Muscle layer of colon (tissue), 2 donors: ENCODE measurements at regions not wholly inside any gene's neighbourhood (a gene's known extent, or its start where the extent isn't known, plus 50 kb on each side); places are given as distances from the start of the nearest gene placed in this dataset.
"Not testable (repeated sequence)": the region's sequence is repeated elsewhere in the genome, so short reads cannot be mapped to it uniquely, and the experiment has no call there.

Source experiments
- H3K27ac ChIP-seq: one replicate; pipeline ENCODE4 v1.7.0; 2013; ENCODE audit warnings: low read depth, mild to moderate bottlenecking, low read length, moderate library complexity
- H3K27me3 ChIP-seq, 2 donors: one replicate each; pipeline ENCODE4 v1.7.0; 2013; ENCODE audit warnings: low read length in 2 of 2, mild to moderate bottlenecking in 2 of 2; ENCODE audit not compliant: insufficient read depth in 2 of 2, control insufficient read depth in 1 of 2
- H3K36me3 ChIP-seq: one replicate; pipeline ENCODE4 v1.7.0; 2013; ENCODE audit warnings: mild to moderate bottlenecking, low read length; ENCODE audit not compliant: insufficient read depth
- H3K4me1 ChIP-seq: one replicate; pipeline ENCODE4 v1.7.0; 2013; ENCODE audit warnings: mild to moderate bottlenecking, low read length; ENCODE audit not compliant: insufficient read depth
- H3K4me3 ChIP-seq, 2 donors: one replicate each; pipeline ENCODE4 v1.7.0; 2013; ENCODE audit warnings: low read length in 2 of 2, low read depth in 1 of 2, mild to moderate bottlenecking in 1 of 2, moderate library complexity in 1 of 2
- H3K9ac ChIP-seq: one replicate; pipeline ENCODE4 v1.7.0; 2013; ENCODE audit warnings: low read length
- H3K9me3 ChIP-seq: one replicate; pipeline ENCODE4 v1.7.0; 2013; ENCODE audit warnings: mild to moderate bottlenecking, low read length
- donor health status: abdominal sarcoma.
- donor health status: Adenocarcinoma of cecum.

- H3K9me3 ChIP-seq = no peaks in the 10 kb centered on the region
- H3K4me3 ChIP-seq = no peak overlapping the region
- no peaks in the 10 kb centered on the region for H3K4me1 ChIP-seq
- no peaks in the 10 kb centered on the region for H3K27me3 ChIP-seq
- H3K9ac ChIP-seq = no peak overlapping the region
- H3K36me3 ChIP-seq = no peaks in the 10 kb centered on the region
- H3K27ac ChIP-seq = no peak overlapping the region
Measured at GRCh38 chr5:27140831-27141230, 102.4 kb upstream of the CDH9 start.

GRCh38 chr5:27130587-27130986 is 92.2 kb upstream of the CDH9 start:
- H3K9me3 ChIP-seq = no peaks in the 10 kb centered on the region
- H3K9ac ChIP-seq = no peak overlapping the region
- H3K4me1 ChIP-seq = no peaks in the 10 kb centered on the region
- no peak overlapping the region for H3K4me3 ChIP-seq
- no peaks in the 10 kb centered on the region for H3K36me3 ChIP-seq
- no peaks in the 10 kb centered on the region for H3K27me3 ChIP-seq
- H3K27ac ChIP-seq = no peak overlapping the region

GRCh38 chr5:27129926-27130325 is 91.5 kb upstream of the CDH9 start:
- no peaks in the 10 kb centered on the region for H3K27me3 ChIP-seq
- no peaks in the 10 kb centered on the region for H3K4me1 ChIP-seq
- H3K36me3 ChIP-seq = no peaks in the 10 kb centered on the region
- no peak overlapping the region for H3K4me3 ChIP-seq
- no peak overlapping the region for H3K9ac ChIP-seq
- no peak overlapping the region for H3K27ac ChIP-seq
- H3K9me3 ChIP-seq = no peaks in the 10 kb centered on the region

- H3K27me3 ChIP-seq = no peaks in the 10 kb centered on the region
Measured at GRCh38 chr5:27125856-27126255, 87.5 kb upstream of the CDH9 start.

GRCh38 chr5:27124590-27124989 is 86.2 kb upstream of the CDH9 start:
- no peak overlapping the region for H3K9ac ChIP-seq
- H3K27me3 ChIP-seq = no peaks in the 10 kb centered on the region
- H3K9me3 ChIP-seq = no peaks in the 10 kb centered on the region
- H3K27ac ChIP-seq = no peak overlapping the region
- H3K36me3 ChIP-seq = no peaks in the 10 kb centered on the region
- H3K4me3 ChIP-seq = no peak overlapping the region
- no peaks in the 10 kb centered on the region for H3K4me1 ChIP-seq

More at GRCh38 chr5:27125856-27126255, 87.5 kb upstream of the CDH9 start:
- Histone ChIP-seq H3K9ac (no peak overlapping the region), H3K9me3 (no peaks in the 10 kb centered on the region), H3K36me3 (no peaks in the 10 kb centered on the region), H3K4me1 (no peaks in the 10 kb centered on the region), H3K4me3 (no peak overlapping the region), H3K27ac (no peak overlapping the region)

- not testable (repeated sequence) for H3K9ac ChIP-seq, H3K27me3 ChIP-seq, H3K36me3 ChIP-seq, H3K9me3 ChIP-seq, H3K27ac ChIP-seq, H3K4me3 ChIP-seq, H3K4me1 ChIP-seq
Measured at GRCh38 chr5:27119736-27120321, 81.4 kb upstream of the CDH9 start.

- no peak overlapping the region for H3K4me3 ChIP-seq
- no peaks in the 10 kb centered on the region for H3K27me3 ChIP-seq
- H3K36me3 ChIP-seq = no peaks in the 10 kb centered on the region
- no peak overlapping the region for H3K27ac ChIP-seq
- no peaks in the 10 kb centered on the region for H3K4me1 ChIP-seq
- no peak overlapping the region for H3K9ac ChIP-seq
- H3K9me3 ChIP-seq = no peaks in the 10 kb centered on the region
Measured at GRCh38 chr5:27103486-27103885, 65.1 kb upstream of the CDH9 start.

- not testable (repeated sequence) for H3K9ac ChIP-seq, H3K4me3 ChIP-seq, H3K36me3 ChIP-seq, H3K9me3 ChIP-seq, H3K27me3 ChIP-seq, H3K27ac ChIP-seq, H3K4me1 ChIP-seq
Measured at GRCh38 chr5:27095761-27096160, 57.4 kb upstream of the CDH9 start.

GRCh38 chr5:27093279-27093678 is 54.9 kb upstream of the CDH9 start:
- H3K27ac ChIP-seq = no peak overlapping the region
- H3K4me3 ChIP-seq = no peak overlapping the region
- no peak overlapping the region for H3K9ac ChIP-seq
- no peaks in the 10 kb centered on the region for H3K9me3 ChIP-seq
- no peaks in the 10 kb centered on the region for H3K27me3 ChIP-seq
- H3K4me1 ChIP-seq = no peaks in the 10 kb centered on the region
- H3K36me3 ChIP-seq = no peaks in the 10 kb centered on the region

GRCh38 chr5:27091858-27092257 is 53.5 kb upstream of the CDH9 start:
- H3K4me1 ChIP-seq = no peaks in the 10 kb centered on the region
- no peaks in the 10 kb centered on the region for H3K27me3 ChIP-seq
- no peak overlapping the region for H3K4me3 ChIP-seq
- no peak overlapping the region for H3K9ac ChIP-seq
- no peaks in the 10 kb centered on the region for H3K36me3 ChIP-seq
- H3K27ac ChIP-seq = no peak overlapping the region
- no peaks in the 10 kb centered on the region for H3K9me3 ChIP-seq

GRCh38 chr5:27088822-27089221 is 50.4 kb upstream of the CDH9 start:
- not testable (repeated sequence) for H3K4me1 ChIP-seq, H3K36me3 ChIP-seq, H3K9me3 ChIP-seq, H3K4me3 ChIP-seq, H3K27ac ChIP-seq, H3K27me3 ChIP-seq, H3K9ac ChIP-seq
